Activated CD8-positive, alpha-beta T cell treated with anti-CD3 and anti-CD28 coated beads for 36 hours (primary cell): ENCODE measurements at regions not wholly inside any gene's neighbourhood (a gene's known extent, or its start where the extent isn't known, plus 50 kb on each side); places are given as distances from the start of the nearest gene placed in this dataset.

Experiments used
- ATAC-seq: fragments of 200-7000 bp; cut with Tn5 transposase; one replicate; pipeline ENCODE4 v1.10.0; 2021; ENCODE audit warnings: mild to moderate bottlenecking, moderate library complexity
- CTCF ChIA-PET: fragments of 350-600 bp; sonication (Branson Sonifier 250); formaldehyde crosslinking; loops from one replicate; lab custom pipeline; 2021; ENCODE audit warnings: antibody characterized with exemption; lab: Charles Lee
- POLR2A ChIA-PET: fragments of 350-600 bp; sonication (Branson Sonifier 250); formaldehyde crosslinking; loops from one replicate; lab custom pipeline; 2021; ENCODE audit warnings: antibody characterized with exemption; lab: Charles Lee
- DNase-seq: peaks from one replicate; pipeline ENCODE4 v3.0.0-alpha.2; 2020
- H3K27ac Mint-ChIP-seq: one replicate; pipeline ENCODE4 v1.8.0; 2021; ENCODE audit warnings: mild to moderate bottlenecking, mixed read lengths
- H3K27me3 Mint-ChIP-seq: one replicate; pipeline ENCODE4 v1.8.0; 2021; ENCODE audit warnings: mixed read lengths
- H3K36me3 Mint-ChIP-seq: one replicate; pipeline ENCODE4 v1.8.0; 2021; ENCODE audit warnings: low read depth, mixed read lengths
- H3K4me1 Mint-ChIP-seq: one replicate; pipeline ENCODE4 v1.8.0; 2021; ENCODE audit warnings: low read depth, mixed read lengths
- H3K4me3 Mint-ChIP-seq: one replicate; pipeline ENCODE4 v1.8.0; 2021; ENCODE audit warnings: mild to moderate bottlenecking, moderate library complexity, mixed read lengths
- H3K9me3 Mint-ChIP-seq: one replicate; pipeline ENCODE4 v1.8.0; 2021; ENCODE audit warnings: mixed read lengths
- CTCF ChIP-seq: fragments of 200-600 bp; IDR thresholded peaks from one replicate; pipeline ENCODE4 v1.8.0; 2022; ENCODE audit warnings: antibody characterized with exemption, mild to moderate bottlenecking
- intact Hi-C: fragments of 100-400 bp; cut with micrococcal nuclease; formaldehyde crosslinking; loops from one replicate; pipeline ENCODE4 v1.10.0; 2022

- no peak for TF ChIP-seq CTCF
- CTCF ChIA-PET: no interaction called here
- Mint-ChIP-seq H3K27ac (no peak overlapping the region), H3K4me3 (no peak overlapping the region), H3K9me3 (peaks cover 10% of the 10 kb centered on the region), H3K4me1 (no peaks in the 10 kb centered on the region), H3K27me3 (peaks cover 5% of the 10 kb centered on the region), H3K36me3 (no peaks in the 10 kb centered on the region)
- POLR2A ChIA-PET: no interaction called here
- intact Hi-C loops: no loop called here
- ATAC-seq: no peak
- no peak for DNase-seq
These were observed 140.2 kb upstream of the MMS22L start for GRCh38 chr6:97423190-97423589.

- H3K27me3 Mint-ChIP-seq: peaks cover 3% of the 10 kb centered on the region
- intact Hi-C loops: no loop called here
- no peaks in the 10 kb centered on the region for H3K4me1 Mint-ChIP-seq
- ATAC-seq: no peak
- CTCF ChIA-PET: interaction anchor here (3.9 kb wide), 1 partner anchor 10 kb away, joined by 14 read pairs; no protein-coding TSS in a partner anchor
- TF ChIP-seq CTCF: no peak
- no peaks in the 10 kb centered on the region for H3K36me3 Mint-ChIP-seq
- no peak overlapping the region for H3K4me3 Mint-ChIP-seq
- POLR2A ChIA-PET: no interaction called here
- no peaks in the 10 kb centered on the region for H3K9me3 Mint-ChIP-seq
- DNase-seq: no peak
- no peak overlapping the region for H3K27ac Mint-ChIP-seq
These were observed 144.6 kb upstream of the MMS22L start for GRCh38 chr6:97427648-97428047.

GRCh38 chr6:97437087-97437486 is 154.1 kb upstream of the MMS22L start:
- POLR2A ChIA-PET: no interaction called here
- Mint-ChIP-seq H3K36me3 (no peaks in the 10 kb centered on the region), H3K9me3 (no peaks in the 10 kb centered on the region), H3K27me3 (peaks cover 10% of the 10 kb centered on the region), H3K4me3 (no peak overlapping the region), H3K27ac (no peak overlapping the region), H3K4me1 (no peaks in the 10 kb centered on the region)
- ATAC-seq: no peak
- CTCF ChIA-PET: interaction anchor here (0.7 to 3.0 kb wide), 5 partner anchors 10 to 369 kb away, joined by 3 to 14 read pairs (median 4); no protein-coding TSS in a partner anchor
- intact Hi-C loops: no loop called here
- peak; percentile 60 for TF ChIP-seq CTCF
- no peak for DNase-seq

- Mint-ChIP-seq H3K27me3 (peaks cover 7% of the 10 kb centered on the region), H3K4me1 (no peaks in the 10 kb centered on the region), H3K9me3 (no peaks in the 10 kb centered on the region), H3K27ac (no peak overlapping the region), H3K4me3 (no peak overlapping the region), H3K36me3 (no peaks in the 10 kb centered on the region)
- POLR2A ChIA-PET: no interaction called here
- CTCF ChIA-PET: interaction anchor here (1.0 to 3.0 kb wide), 3 partner anchors 11 to 17 kb away, joined by 4 to 14 read pairs (median 5); no protein-coding TSS in a partner anchor
- intact Hi-C loops: no loop called here
- DNase-seq: no peak
- TF ChIP-seq CTCF: no peak
- no peak for ATAC-seq
These were observed 155.1 kb upstream of the MMS22L start for GRCh38 chr6:97438011-97438671.

GRCh38 chr6:97440590-97441176 is 157.7 kb upstream of the MMS22L start:
- ChIA-PET CTCF (interaction anchor here (0.6 kb wide), 1 partner anchor 1504 kb away, joined by 3 read pairs; no protein-coding TSS in a partner anchor), POLR2A (no interaction called here)
- no peaks in the 10 kb centered on the region for H3K36me3 Mint-ChIP-seq
- ATAC-seq (no peak), DNase-seq (no peak)
- no peak for TF ChIP-seq CTCF
- H3K4me1 Mint-ChIP-seq: no peaks in the 10 kb centered on the region
- H3K4me3 Mint-ChIP-seq: no peak overlapping the region
- no peaks in the 10 kb centered on the region for H3K9me3 Mint-ChIP-seq
- intact Hi-C loops: no loop called here
- peaks cover 4% of the 10 kb centered on the region for H3K27me3 Mint-ChIP-seq
- no peak overlapping the region for H3K27ac Mint-ChIP-seq
